Caco-2 (cell line): ENCODE measurements at regions not wholly inside any gene's neighbourhood (a gene's known extent, or its start where the extent isn't known, plus 50 kb on each side); places are given as distances from the start of the nearest gene placed in this dataset.
A peak's percentile ranks its signal among the peaks of the same experiment; 100 is the strongest.

Source experiments
- BruUV-seq: library from RNA; stranded (reverse); fragments of 400-500 nt; replicated peaks from 2 replicates; lab custom pipeline; 2021; lab: Mats Ljungman, UMichigan
- CTCF ChIA-PET: fragments of 300-600 bp; sonication (Branson Sonifier 250); formaldehyde crosslinking; loops from one replicate; lab custom pipeline; 2022; ENCODE audit warnings: antibody characterized with exemption; lab: Charles Lee
- POLR2A ChIA-PET: fragments of 300-600 bp; sonication (Branson Sonifier 250); formaldehyde crosslinking; loops from one replicate; lab custom pipeline; 2022; ENCODE audit warnings: antibody characterized with exemption; lab: Charles Lee
- DNase-seq, 2 experiments: peaks; one replicate each; pipeline versions ENCODE4 v3.0.0 to v3.0.0-alpha.2; 2020 to 2022
- H3K27me3 ChIP-seq: replicated peaks from 2 replicates; pipeline ENCODE4 v1.6.0; 2011; ENCODE audit warnings: low read length; ENCODE audit not compliant: control insufficient read depth, insufficient read depth
- H3K36me3 ChIP-seq: 2 replicates; pipeline ENCODE4 v1.5.1; 2011; ENCODE audit warnings: low read length; ENCODE audit not compliant: control insufficient read depth, insufficient read depth
- H3K4me1 ChIP-seq: fragments of 250-450 bp; sonication (Bioruptor Pico); 2 replicates; pipeline ENCODE4 v1.5.1; 2020; ENCODE audit warnings: mild to moderate bottlenecking
- H3K4me3 ChIP-seq: 2 replicates; pipeline ENCODE4 v1.5.1; 2011; ENCODE audit warnings: low read depth, mild to moderate bottlenecking, control low read depth, low read length
- H3K9me3 ChIP-seq: fragments of 250-450 bp; sonication (Bioruptor Pico); 2 replicates; pipeline ENCODE4 v1.5.1; 2020; ENCODE audit warnings: mild to moderate bottlenecking, moderate library complexity
- H3K27ac Mint-ChIP-seq: one replicate; pipeline ENCODE4 v1.8.0; 2022; ENCODE audit warnings: mixed read lengths; ENCODE audit not compliant: unreplicated experiment
- H3K27me3 Mint-ChIP-seq: one replicate; pipeline ENCODE4 v1.8.0; 2022; ENCODE audit warnings: mixed read lengths; ENCODE audit not compliant: insufficient read depth, unreplicated experiment
- H3K36me3 Mint-ChIP-seq: one replicate; pipeline ENCODE4 v1.8.0; 2022; ENCODE audit warnings: mild to moderate bottlenecking, mixed read lengths; ENCODE audit not compliant: insufficient read depth, unreplicated experiment
- H3K4me1 Mint-ChIP-seq: one replicate; pipeline ENCODE4 v1.8.0; 2022; ENCODE audit warnings: low read depth, mixed read lengths; ENCODE audit not compliant: unreplicated experiment
- H3K4me3 Mint-ChIP-seq: one replicate; pipeline ENCODE4 v1.8.0; 2022; ENCODE audit warnings: mild to moderate bottlenecking, moderate library complexity, mixed read lengths; ENCODE audit not compliant: unreplicated experiment
- H3K9me3 Mint-ChIP-seq: one replicate; pipeline ENCODE4 v1.8.0; 2022; ENCODE audit warnings: mixed read lengths; ENCODE audit not compliant: unreplicated experiment
- CTCF ChIP-seq, 2 experiments: fragments of 200-600 bp in 1 of 2; IDR thresholded peaks; 1 replicate in 1 of 2; 2 replicates in 1 of 2; pipeline versions ENCODE4 v1.5.1 to v1.8.0; 2011 to 2022; ENCODE audit warnings: antibody characterized with exemption in 1 of 2, control low read depth in 1 of 2, inconsistent platforms in 1 of 2, low read depth in 1 of 2, low read length in 1 of 2, mild to moderate bottlenecking in 1 of 2, moderate library complexity in 1 of 2; ENCODE audit not compliant: insufficient read depth in 1 of 2, severe bottlenecking in 1 of 2, unreplicated experiment in 1 of 2
- intact Hi-C: fragments of 100-400 bp; cut with micrococcal nuclease; formaldehyde crosslinking; loops from one replicate; pipeline ENCODE4 v1.10.0; 2022; ENCODE audit not compliant: unreplicated experiment

GRCh38 chr11:32332990-32333319, 102.4 kb downstream of the WT1 start:
- POLR2A ChIA-PET, result no interaction called here
- H3K4me3 Mint-ChIP-seq, result no peak overlapping the region
- H3K27me3 Mint-ChIP-seq, result no peaks in the 10 kb centered on the region

GRCh38 chr11:32333320-32333991, 101.9 kb downstream of the WT1 start:
- no peak for DNase-seq
- CTCF ChIA-PET, result no interaction called here
- Mint-ChIP-seq H3K27ac (no peak overlapping the region), H3K27me3 (no peaks in the 10 kb centered on the region), H3K9me3 (peaks cover 10% of the 10 kb centered on the region), H3K4me1 (no peaks in the 10 kb centered on the region), H3K4me3 (no peak overlapping the region), H3K36me3 (peaks cover 10% of the 10 kb centered on the region)
- Histone ChIP-seq H3K36me3 (no peaks in the 10 kb centered on the region), H3K9me3 (no peaks in the 10 kb centered on the region; the same call in 1 of the 2 replicates), H3K27me3 (no peaks in the 10 kb centered on the region), H3K4me3 (no peak overlapping the region), H3K4me1 (peaks cover 8% of the 10 kb centered on the region)
- no peak for TF ChIP-seq CTCF (IDR thresholded peaks at IDR 0.05; ENCODE audit: insufficient read depth in 1 of 2, low read depth in 1 of 2, low read length in 1 of 2, severe bottlenecking in 1 of 2, unreplicated experiment in 1 of 2)
- intact Hi-C loops, result no loop called here
- POLR2A ChIA-PET, result no interaction called here
- BruUV-seq, result no TSS peak

More at GRCh38 chr11:32332990-32333319, 102.4 kb downstream of the WT1 start:
- intact Hi-C loops, result no loop called here
- Histone ChIP-seq H3K4me3 (no peak overlapping the region), H3K36me3 (no peaks in the 10 kb centered on the region), H3K4me1 (peaks cover 8% of the 10 kb centered on the region), H3K9me3 (no peaks in the 10 kb centered on the region), H3K27me3 (no peaks in the 10 kb centered on the region)
- CTCF ChIA-PET, result no interaction called here
- no peak for DNase-seq
- peaks cover 10% of the 10 kb centered on the region for H3K9me3 Mint-ChIP-seq
- no peak for TF ChIP-seq CTCF (IDR thresholded peaks at IDR 0.05; ENCODE audit: insufficient read depth in 1 of 2, low read depth in 1 of 2, low read length in 1 of 2, severe bottlenecking in 1 of 2, unreplicated experiment in 1 of 2)
- H3K36me3 Mint-ChIP-seq, result peaks cover 10% of the 10 kb centered on the region
- H3K4me1 Mint-ChIP-seq, result no peaks in the 10 kb centered on the region
- BruUV-seq, result no TSS peak
- H3K27ac Mint-ChIP-seq, result no peak overlapping the region

- H3K27ac Mint-ChIP-seq, result no peak overlapping the region
- TF ChIP-seq CTCF (IDR thresholded peaks at IDR 0.05; ENCODE audit: insufficient read depth in 1 of 2, low read depth in 1 of 2, low read length in 1 of 2, severe bottlenecking in 1 of 2, unreplicated experiment in 1 of 2), result no peak
- no peaks in the 10 kb centered on the region for H3K4me1 Mint-ChIP-seq
- no TSS peak for BruUV-seq
- Histone ChIP-seq H3K4me1 (peaks cover 8% of the 10 kb centered on the region), H3K27me3 (no peaks in the 10 kb centered on the region), H3K4me3 (no peak overlapping the region), H3K36me3 (no peaks in the 10 kb centered on the region), H3K9me3 (no peaks in the 10 kb centered on the region; the same call in 1 of the 2 replicates)
- DNase-seq, result peak in 1 of 2 experiments; percentile 9
- no peaks in the 10 kb centered on the region for H3K27me3 Mint-ChIP-seq
- ChIA-PET POLR2A (no interaction called here), CTCF (interaction anchor here (0.6 to 1.1 kb wide), 2 partner anchors 11 to 39 kb away, joined by 5 to 6 read pairs; no protein-coding TSS in a partner anchor)
- peaks cover 10% of the 10 kb centered on the region for H3K36me3 Mint-ChIP-seq
- intact Hi-C loops, result no loop called here
- H3K4me3 Mint-ChIP-seq, result no peak overlapping the region
- H3K9me3 Mint-ChIP-seq, result peaks cover 10% of the 10 kb centered on the region
These were observed 100.5 kb downstream of the WT1 start for GRCh38 chr11:32334822-32335221.
